ENCODE measurements at regions not wholly inside any gene's neighbourhood (a gene's known extent, or its start where the extent isn't known, plus 50 kb on each side); places are given as distances from the start of the nearest gene placed in this dataset.

GRCh38 chr1:163442895-163443294 is 121.1 kb downstream of the NUF2 start:
- TF ChIP-seq CTCF (IDR thresholded peaks at IDR 0.05; ENCODE audit: borderline replicate concordance, extremely low read depth, low read length, poor library complexity, severe bottlenecking) (no peak), EZH2 (IDR thresholded peaks at IDR 0.05; ENCODE audit: borderline replicate concordance, low read depth, low read length, severe bottlenecking) (no peak)
